Adrenal gland (tissue), 9 donors: ENCODE measurements at regions not wholly inside any gene's neighbourhood (a gene's known extent, or its start where the extent isn't known, plus 50 kb on each side); places are given as distances from the start of the nearest gene placed in this dataset.

Experiments used
- DNase-seq, 7 donors: peaks; one replicate each; pipeline ENCODE4 v3.0.0-alpha.2; 2019 to 2020
- H3K27ac ChIP-seq, 5 donors: fragments of 200-600 bp; sonication (generic) in 4 of 5; 1 replicate in 3 of 5; 2 replicates in 2 of 5; pipeline versions ENCODE4 v1.5.1 to v1.8.0; 2016 to 2020; ENCODE audit warnings: mild to moderate bottlenecking in 1 of 5
- H3K27me3 ChIP-seq: fragments of 200-600 bp; 2 replicates; pipeline ENCODE4 v1.8.0; 2021
- H3K36me3 ChIP-seq, 2 donors: fragments of 200-600 bp; replicated peaks in 1 of 2; 1 replicate in 1 of 2; 2 replicates in 1 of 2; pipeline versions ENCODE4 v1.5.1 to v1.8.0; 2018 to 2022
- H3K4me1 ChIP-seq, 2 donors: fragments of 200-600 bp; replicated peaks in 1 of 2; 1 replicate in 1 of 2; 2 replicates in 1 of 2; pipeline versions ENCODE4 v1.5.1 to v1.8.0; 2018 to 2021
- H3K4me3 ChIP-seq, 4 donors: fragments of 200-600 bp; sonication (generic) in 3 of 4; one replicate each; pipeline ENCODE4 v1.5.1; 2016 to 2018
- H3K9me3 ChIP-seq, 3 donors: fragments of 200-600 bp; sonication (generic) in 1 of 3; replicated peaks in 1 of 3; 1 replicate in 2 of 3; 2 replicates in 1 of 3; pipeline versions ENCODE4 v1.5.1 to v1.8.0; 2016 to 2021
- POLR2A ChIP-seq, 2 donors: fragments of 450-650 bp; IDR thresholded peaks; one replicate each; pipeline ENCODE4 v1.6.1; 2017; ENCODE audit warnings: antibody characterized with exemption in 2 of 2, mild to moderate bottlenecking in 2 of 2, moderate library complexity in 1 of 2
- WGBS, 4 donors: extraction: QIAGEN DNeasy Blood & Tissue Kit in 2 of 4; methylation state at CpG; one replicate each; pipeline versions ENCODE4 v1.1.5 to v1.1.7; 2013 to 2017; 5-methylcytosine and 5-hydroxymethylcytosine counted together
- intact Hi-C, 2 donors: fragments of 100-400 bp; cut with DNase I; formaldehyde crosslinking; loops; one replicate each; pipeline versions ENCODE4 v1.14.1 to v1.15.0; 2022 to 2023
- TF ChIP-seq, protein P1 (sequence below), 6 experiments: fragments of 450-650 bp in 4 of 6; fragments of 200-600 bp in 2 of 6; sonication (generic) in 1 of 6; IDR thresholded peaks; 1 replicate in 5 of 6; 2 replicates in 1 of 6; pipeline versions ENCODE4 v1.5.1 to v1.8.0; 2016 to 2021; ENCODE audit warnings: antibody characterized with exemption in 6 of 6, mild to moderate bottlenecking in 2 of 6, moderate library complexity in 1 of 6
- donor health status: healthy with polysubstance abuse.
- donor health status: Bipolar disorder and iron deficiency.
- donor health status: DM: yes; HTN: yes; CAD: no.
- donor health status: DM: no; HTN: no; CAD: no.
- donor health status: DM: no; HTN: no; CAD: no.

GRCh38 chr1:204736836-204737235 is 51.3 kb upstream of the LRRN2 start:
- TF ChIP-seq, protein P1, sequence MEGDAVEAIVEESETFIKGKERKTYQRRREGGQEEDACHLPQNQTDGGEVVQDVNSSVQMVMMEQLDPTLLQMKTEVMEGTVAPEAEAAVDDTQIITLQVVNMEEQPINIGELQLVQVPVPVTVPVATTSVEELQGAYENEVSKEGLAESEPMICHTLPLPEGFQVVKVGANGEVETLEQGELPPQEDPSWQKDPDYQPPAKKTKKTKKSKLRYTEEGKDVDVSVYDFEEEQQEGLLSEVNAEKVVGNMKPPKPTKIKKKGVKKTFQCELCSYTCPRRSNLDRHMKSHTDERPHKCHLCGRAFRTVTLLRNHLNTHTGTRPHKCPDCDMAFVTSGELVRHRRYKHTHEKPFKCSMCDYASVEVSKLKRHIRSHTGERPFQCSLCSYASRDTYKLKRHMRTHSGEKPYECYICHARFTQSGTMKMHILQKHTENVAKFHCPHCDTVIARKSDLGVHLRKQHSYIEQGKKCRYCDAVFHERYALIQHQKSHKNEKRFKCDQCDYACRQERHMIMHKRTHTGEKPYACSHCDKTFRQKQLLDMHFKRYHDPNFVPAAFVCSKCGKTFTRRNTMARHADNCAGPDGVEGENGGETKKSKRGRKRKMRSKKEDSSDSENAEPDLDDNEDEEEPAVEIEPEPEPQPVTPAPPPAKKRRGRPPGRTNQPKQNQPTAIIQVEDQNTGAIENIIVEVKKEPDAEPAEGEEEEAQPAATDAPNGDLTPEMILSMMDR (IDR thresholded peaks at IDR 0.05) = no peak
- TF ChIP-seq POLR2A (IDR thresholded peaks at IDR 0.05) = no peak
- WGBS, 4 donors = 57 to 76% (median 70%) methylated on average over 3 of the region's 3 CpGs
- H3K27ac ChIP-seq = no peak overlapping the region
- no peaks in the 10 kb centered on the region for H3K27me3 ChIP-seq
- H3K9me3 ChIP-seq = peaks cover 0 to 5% (median 0%) of the 10 kb centered on the region in 3 donors
- H3K4me3 ChIP-seq = no peak overlapping the region
- H3K36me3 ChIP-seq = no peaks in the 10 kb centered on the region
- intact Hi-C loops = no loop called here
- H3K4me1 ChIP-seq = no peaks in the 10 kb centered on the region
- DNase-seq = no peak

GRCh38 chr1:204738506-204738905 is 53.0 kb upstream of the LRRN2 start:
- intact Hi-C loops = no loop called here
- Histone ChIP-seq H3K27ac (no peak overlapping the region), H3K4me3 (no peak overlapping the region), H3K36me3 (no peaks in the 10 kb centered on the region), H3K27me3 (no peaks in the 10 kb centered on the region), H3K4me1 (no peaks in the 10 kb centered on the region), H3K9me3 (peaks cover 0 to 5% (median 0%) of the 10 kb centered on the region in 3 donors)
- TF ChIP-seq, protein P1 (IDR thresholded peaks at IDR 0.05) = no peak
- TF ChIP-seq POLR2A (IDR thresholded peaks at IDR 0.05) = no peak
- no peak for DNase-seq
- 74 to 90% (median 82%) methylated on average over 1 of the region's 1 CpG for WGBS, 4 donors

DNA sequence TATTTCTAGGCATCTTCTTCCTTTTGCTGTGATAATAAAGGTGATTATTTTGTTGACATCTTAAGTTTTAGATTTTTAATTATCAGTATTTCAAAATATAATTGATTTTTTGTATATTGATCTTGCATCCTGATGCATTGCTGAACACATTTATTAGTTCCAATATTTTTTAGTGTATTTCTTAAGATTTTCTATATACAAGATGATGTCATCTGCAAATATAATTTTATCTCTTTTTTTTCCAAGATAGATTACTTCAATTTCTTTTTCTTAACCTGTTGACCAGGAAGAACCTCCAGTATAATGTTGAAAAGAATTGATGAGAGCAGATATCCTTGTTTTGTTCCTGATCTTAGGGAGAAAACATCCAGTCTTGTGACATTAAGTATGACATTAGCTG is 54.8 kb upstream of the LRRN2 start:
- no peaks in the 10 kb centered on the region for H3K27me3 ChIP-seq
- TF ChIP-seq, protein P1 (IDR thresholded peaks at IDR 0.05) = no peak
- TF ChIP-seq POLR2A (IDR thresholded peaks at IDR 0.05) = no peak
- intact Hi-C loops = no loop called here
- no peaks in the 10 kb centered on the region for H3K4me1 ChIP-seq
- peaks cover 0 to 5% (median 0%) of the 10 kb centered on the region in 3 donors for H3K9me3 ChIP-seq
- H3K27ac ChIP-seq = no peak overlapping the region
- no peak for DNase-seq
- H3K4me3 ChIP-seq = no peak overlapping the region
- H3K36me3 ChIP-seq = no peaks in the 10 kb centered on the region

- WGBS, 4 donors = 69 to 88% (median 77%) methylated on average over 1 of the region's 1 CpG
- no peaks in the 10 kb centered on the region for H3K27me3 ChIP-seq
- no peak overlapping the region for H3K27ac ChIP-seq
- DNase-seq = no peak
- peaks cover 0 to 5% (median 0%) of the 10 kb centered on the region in 3 donors for H3K9me3 ChIP-seq
- H3K4me1 ChIP-seq = no peaks in the 10 kb centered on the region
- intact Hi-C loops = no loop called here
- H3K4me3 ChIP-seq = no peak overlapping the region
- no peak for TF ChIP-seq POLR2A (IDR thresholded peaks at IDR 0.05)
- TF ChIP-seq, protein P1 (IDR thresholded peaks at IDR 0.05) = no peak
- H3K36me3 ChIP-seq = no peaks in the 10 kb centered on the region
Observed at GRCh38 chr1:204741440-204741839, 55.9 kb upstream of the LRRN2 start.
